RPMI7951 (cell line): ENCODE measurements at regions not wholly inside any gene's neighbourhood (a gene's known extent, or its start where the extent isn't known, plus 50 kb on each side); places are given as distances from the start of the nearest gene placed in this dataset.
"Not testable (repeated sequence)": the region's sequence is repeated elsewhere in the genome, so short reads cannot be mapped to it uniquely, and the experiment has no call there.

ENCODE experiments used
- DNase-seq: peaks from one replicate; pipeline ENCODE4 v3.0.0-alpha.2; 2012; ENCODE audit warnings: low read depth

DNA sequence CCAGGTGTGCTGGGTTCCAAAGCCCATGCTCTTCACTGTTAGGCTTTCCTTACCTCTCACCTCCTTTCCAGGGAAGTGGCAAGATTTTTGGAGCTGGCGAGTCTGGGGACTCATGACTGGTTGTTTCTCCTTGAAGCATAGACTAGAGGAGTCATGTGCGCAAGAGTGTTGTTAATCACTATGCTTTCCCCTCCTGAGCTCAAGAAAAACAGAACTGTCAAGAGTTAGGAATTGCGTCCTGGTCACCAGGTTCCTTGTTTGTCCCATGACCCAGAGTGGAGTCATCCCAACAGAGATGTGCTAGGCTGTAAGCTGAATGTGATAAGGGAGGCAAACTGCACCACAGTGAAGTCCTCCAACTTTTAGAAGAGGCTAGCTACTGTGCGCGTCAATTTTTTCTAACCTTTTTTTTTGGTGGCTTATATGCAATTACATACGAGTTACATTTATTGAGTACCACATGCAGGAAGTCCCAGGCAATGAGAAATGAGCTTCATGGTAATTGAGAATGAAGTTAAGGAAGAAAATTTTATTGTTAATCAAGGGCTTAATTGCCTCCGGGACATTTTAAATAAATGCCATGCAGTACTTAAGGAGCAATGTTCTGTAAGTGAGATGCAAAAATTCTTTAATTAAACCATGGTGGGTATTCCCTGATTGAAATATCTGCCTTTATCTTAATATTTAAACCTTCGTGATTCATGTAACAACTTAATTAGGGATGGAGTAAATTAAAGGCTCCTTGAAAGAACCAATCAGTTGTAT, 233.9 kb downstream of the ZIC5 start:
- DNase-seq = no peak

DNA sequence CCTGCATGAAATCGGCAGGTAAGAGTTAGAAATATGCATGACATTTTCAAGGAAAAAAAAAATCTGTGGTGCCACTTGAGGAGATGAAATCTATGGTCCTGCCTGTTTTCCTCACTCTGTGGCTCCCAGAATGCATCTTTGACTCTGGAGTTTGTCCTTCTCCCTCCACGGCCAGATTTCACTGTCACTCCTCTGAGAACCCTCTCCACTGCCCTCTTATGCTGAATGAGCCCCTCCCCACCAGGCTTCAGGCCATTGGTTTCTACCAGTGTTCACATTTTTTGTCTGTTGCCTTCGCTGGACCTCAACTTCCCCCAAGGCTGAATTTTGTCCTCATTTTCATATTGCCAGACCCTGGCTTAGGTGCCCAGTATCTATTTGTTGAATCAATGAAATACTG, 235.0 kb downstream of the ZIC5 start:
- no peak for DNase-seq

DNA sequence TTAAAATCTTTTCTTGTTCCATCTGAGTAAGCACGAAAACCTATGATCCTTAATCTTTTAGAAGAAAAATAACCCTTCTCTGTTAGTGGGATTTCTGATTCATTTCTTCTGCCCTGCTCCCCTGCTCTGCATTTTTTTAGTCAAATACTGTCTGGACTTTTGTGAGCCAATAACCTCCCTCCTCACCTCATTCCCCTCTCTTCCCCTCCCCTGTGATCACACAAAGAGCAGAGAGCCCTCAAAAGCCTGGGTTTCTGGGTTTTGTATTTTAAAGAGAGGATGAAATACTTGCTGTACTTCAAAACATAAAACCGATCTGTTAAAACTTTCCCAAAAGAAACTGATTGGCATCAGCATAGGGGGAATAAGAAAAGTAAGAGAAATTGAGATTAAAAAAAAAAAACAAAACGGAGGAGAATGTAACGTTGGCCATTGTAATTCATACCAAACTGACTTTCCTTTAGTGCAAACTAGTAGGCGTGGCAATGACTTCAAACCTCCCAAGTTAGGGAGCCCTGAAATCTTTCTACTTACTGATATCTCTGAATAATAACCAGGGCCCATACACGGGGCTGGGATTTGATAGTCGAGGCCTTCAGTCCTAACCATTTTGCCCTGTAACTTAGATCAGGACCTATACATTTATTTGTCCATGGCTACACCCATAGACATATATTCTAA, 232.9 kb downstream of the TM9SF2 start:
- DNase-seq = no peak

DNA sequence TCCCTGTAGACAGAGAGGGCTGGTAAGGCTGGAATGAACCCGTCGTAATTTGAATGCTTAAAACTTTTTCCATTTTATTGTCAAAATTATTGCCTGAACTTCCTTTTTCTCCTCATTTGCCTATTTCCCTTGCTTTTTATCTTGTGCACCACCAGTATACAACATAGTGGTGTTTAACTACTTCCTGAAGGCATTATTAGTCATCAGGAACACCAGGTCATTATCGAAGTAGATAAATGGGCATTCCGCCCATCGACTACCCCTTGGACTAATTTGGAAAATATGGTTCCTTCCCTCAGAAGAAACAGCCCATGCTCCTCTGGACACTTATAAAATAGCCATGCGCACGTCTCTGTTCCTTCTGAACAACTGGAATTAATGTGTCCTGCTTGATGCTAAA, 232.1 kb downstream of the TM9SF2 start:
- DNase-seq = no peak

DNA sequence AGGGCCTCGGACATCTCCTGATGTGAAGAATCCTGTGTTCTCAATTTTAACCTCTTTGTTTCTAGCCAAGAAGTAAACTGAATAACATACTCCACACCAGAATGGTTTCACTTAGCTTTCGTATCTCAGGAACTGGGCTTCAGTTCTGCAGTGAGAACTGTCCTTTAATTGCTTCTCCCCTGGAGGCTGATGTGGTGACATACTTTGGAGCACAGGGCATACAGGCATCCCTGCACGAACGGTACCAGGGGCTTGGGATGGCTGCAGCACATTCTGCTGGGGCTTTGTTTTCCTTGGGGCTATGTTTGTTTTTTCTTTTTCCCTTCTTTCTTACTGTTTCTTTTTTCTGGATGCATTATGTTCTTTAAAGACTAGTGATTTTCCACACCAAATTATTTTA, 230.5 kb downstream of the TM9SF2 start:
- DNase-seq = no peak

DNA sequence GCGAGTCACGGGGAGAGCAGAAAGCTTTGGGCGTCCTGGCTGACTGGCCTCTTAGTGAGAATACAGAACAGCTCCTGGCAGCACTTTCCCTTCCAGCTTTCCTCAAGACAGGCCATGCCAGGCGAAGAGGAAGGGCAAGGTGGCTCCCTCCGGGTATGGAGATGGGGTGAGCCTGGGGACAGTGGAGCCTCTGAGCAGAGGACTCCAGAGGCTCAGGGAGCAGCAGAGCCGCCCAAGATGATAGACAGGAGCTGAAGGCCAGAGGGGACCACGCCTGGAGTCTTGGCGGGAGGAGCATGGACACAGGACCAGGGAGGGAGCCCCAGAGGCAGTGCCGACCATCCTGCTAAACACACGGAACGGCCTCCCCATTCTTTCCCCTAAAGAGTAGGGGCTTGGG, 229.1 kb downstream of the TM9SF2 start:
- DNase-seq = no peak

DNA sequence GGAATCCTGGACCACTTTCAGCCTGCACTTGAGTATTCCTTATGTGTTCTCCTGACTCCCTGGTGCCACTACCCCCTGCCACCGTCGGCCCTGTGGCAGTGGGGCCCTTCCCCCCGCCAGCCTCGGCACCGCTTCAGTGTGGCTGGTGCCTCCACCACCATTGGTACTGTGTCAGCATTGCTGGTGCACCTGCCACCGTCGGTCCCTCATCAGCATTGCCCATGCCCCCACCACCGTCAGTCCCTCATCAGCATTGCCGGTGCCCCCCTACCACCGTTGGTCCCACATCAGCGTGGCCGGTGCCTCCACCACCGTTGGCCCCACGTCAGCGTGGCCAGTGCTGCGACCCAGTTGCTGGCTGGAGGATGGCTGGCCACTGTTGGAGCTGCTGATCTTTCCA, 228.5 kb downstream of the TM9SF2 start:
- DNase-seq = no peak

DNA sequence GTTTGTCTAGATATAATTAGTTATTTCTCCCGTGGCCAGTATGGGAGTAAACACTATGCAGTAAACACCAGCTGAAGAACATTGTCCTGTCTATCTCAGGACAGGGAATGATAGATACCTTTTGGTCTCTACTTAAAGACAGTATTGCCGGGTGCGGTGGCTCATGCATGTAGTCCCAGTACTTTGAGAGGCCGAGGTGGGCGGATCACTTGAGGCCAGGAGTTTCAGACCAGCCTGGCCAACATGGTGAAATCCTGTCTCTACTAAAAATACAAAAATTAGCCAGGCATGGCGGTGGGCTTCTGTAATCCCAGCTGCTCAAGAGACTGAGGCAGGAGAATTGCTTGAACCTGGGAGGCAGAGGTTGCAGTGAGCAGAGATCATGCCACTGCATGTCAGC, 226.4 kb downstream of the TM9SF2 start:
- not testable (repeated sequence) for DNase-seq

DNA sequence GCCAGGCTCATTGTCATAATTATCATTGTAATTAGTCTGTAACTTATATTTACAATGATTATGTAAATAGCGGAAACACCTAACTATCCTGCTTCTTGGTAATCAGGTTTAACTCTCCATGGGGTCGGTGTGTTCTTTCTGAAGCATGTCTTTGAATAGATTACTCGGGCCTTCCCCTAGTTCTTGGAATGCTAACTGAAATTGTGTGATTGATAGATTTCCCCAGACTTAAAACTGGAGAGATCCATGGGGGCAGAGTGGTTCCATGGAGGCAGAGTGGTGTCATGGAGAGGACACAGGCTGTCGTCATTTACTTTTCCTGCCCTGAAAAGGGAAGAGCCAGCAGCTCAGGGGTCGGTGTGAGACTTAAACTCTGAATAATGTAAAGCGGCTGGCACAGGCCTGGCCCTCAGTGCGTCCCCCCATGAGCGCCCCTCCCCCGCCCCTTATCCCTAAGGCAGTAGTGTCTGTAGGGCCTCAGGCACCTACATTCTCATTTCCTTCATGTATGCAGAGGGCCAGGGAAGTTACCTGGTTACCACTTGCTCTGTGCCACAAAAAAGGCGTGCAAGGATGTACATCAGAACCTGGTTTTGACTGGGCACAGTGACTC, 225.1 kb downstream of the TM9SF2 start:
- DNase-seq = no peak

DNA sequence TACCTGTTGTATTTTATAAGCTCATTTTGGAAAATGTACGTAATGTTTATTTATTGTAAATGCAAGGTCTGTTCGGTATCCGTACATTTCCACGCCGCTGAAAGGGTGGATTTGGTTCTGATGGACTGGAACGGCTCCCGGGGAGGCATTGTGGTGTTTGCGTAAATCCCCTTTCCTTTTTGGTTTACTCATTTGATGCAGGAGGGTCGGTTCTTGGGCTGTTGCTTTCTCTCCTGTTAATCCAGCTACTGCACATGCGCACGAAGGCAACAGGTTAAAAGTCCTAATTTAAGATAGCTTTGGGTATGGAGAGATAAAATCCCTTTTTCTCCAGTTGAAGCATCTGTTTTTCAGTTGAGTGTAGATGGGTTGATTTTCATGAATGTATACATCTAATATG, 224.4 kb downstream of the TM9SF2 start:
- no peak for DNase-seq

DNA sequence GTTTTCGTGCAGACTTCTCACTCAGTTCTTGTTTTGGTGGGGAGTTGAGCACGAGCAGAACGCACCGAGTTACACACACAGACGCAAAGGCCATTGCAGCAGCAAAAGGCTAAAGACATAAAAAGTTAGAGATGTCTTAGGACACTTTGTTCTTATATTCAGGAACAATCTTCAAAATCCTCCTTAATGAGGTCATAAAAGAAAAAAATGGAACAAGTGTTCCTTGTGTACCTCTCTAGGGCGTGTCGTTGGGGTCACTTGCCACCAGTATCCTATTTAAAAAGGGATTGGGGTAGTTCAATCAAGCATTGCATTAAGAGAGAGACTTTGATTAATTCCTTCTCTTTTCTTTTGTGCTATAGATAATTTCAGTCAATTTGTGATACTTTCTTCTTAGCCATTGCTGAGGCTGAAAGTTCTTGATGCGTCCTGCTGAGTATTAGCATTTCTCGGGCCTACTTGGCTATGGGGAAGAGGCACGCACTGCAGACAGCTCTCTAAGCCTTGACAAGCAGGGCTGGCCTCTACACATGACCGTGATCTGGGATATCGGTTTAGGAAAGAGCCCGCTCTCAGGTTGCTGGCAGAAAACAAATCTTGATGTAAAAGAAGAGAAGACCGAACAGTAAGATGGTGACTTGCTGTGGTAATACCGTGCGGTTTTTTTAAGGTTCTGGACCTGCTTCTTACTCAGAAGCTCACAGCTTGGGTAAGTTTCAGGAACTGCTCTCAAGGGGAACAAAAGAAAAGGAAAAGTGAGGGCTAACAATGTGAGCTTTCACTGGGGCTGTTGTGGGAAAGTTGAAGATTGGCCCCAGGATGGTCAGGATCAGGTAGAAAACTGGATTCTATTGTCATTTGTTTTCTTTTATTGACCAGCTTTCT, 223.6 kb downstream of the TM9SF2 start:
- no peak for DNase-seq

DNA sequence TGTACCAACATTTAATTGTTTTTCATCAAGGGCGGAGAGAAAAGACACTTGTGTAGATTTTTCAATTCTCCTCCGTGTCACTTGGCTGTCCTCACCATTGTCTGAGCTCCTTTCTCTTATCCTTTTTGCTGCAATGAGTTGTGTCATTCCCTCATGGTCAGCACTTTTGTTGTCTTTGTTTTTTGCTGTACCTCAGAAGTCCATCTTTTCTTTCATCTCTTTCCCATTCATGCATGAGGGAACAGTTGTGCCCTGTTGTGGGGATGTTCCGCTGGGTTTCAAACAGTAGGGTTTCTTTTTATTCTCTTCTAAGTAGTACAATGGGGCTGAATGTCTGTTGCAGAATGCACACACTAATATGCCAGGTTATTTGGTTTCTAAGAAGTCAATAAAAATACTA, 222.6 kb downstream of the TM9SF2 start:
- DNase-seq = no peak

DNA sequence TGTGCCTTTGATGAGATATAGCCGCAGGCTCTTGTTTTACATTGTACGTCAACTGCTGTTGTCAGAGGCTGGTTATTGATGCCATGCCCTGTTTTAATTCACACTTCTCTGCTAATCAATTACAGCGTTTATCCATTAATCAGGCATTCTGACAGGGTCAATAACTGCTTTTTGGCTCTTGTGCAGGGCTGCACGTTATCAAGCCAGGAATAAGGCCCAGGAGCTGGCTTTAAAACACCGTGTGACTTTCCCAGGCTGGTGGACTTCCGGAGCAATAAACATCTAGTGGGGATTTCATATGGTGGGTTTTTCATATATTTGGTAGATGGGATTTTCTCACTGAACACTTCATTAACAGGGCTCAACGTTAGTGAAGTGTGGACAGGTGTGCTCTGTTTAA, 221.7 kb downstream of the TM9SF2 start:
- DNase-seq = no peak

DNA sequence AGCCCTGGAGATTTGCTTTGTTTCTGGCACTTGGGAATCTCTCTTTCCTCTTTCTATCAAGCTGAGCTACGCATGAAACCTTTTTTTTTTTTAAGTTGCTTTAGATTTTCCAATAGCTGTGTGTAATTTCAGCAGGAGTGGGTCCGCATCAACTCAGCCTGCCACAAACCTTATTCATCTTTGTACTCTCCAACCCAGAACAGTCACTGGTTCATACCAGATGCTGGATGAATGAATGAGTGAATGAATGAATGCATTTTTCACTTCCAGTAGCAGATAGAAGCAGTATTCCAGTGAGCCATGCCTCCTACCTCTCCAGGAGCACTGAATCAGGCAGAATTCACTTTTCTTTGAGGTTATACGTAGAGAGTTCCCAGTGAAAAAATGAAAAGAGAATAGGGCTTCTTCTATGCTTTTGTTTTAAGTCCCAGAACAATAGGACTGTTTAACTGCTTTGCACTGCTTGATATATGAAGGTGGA, 221.1 kb downstream of the TM9SF2 start:
- no peak for DNase-seq

DNA sequence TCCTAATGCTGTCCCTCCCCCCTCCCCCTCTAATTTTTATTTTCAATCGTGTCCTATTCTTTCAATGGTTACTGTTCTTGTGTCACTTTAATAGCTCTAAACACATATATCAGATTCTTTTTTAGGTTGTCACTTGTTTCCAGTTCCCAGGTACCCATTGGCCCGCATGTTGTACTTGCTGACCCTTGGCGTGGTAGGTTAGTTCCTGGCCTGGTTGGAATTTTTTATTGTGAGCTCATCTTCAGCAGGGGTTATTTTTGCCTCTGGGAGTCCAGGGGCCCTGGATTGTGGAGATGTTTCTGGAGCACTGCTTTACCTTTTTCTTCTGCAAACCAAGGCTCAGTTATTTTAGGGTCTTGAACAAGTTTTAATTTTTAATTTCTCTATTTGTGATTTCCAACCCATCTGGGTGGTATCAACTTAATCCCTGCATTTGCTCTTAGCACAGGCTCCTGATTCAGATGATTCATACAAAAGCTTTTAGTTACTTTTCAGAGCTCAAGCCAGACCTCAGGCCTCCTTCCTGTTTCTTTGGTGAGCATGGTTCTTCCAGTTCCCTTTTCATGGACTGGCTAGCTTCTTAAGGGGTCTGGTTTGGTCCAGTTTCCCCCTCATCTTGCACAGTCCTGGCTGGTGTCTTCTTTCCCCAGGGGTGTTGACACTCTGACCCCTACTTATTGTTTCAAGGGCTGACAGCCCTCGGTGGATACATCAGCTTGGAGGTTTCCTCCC, 220.5 kb downstream of the TM9SF2 start:
- DNase-seq = no peak

DNA sequence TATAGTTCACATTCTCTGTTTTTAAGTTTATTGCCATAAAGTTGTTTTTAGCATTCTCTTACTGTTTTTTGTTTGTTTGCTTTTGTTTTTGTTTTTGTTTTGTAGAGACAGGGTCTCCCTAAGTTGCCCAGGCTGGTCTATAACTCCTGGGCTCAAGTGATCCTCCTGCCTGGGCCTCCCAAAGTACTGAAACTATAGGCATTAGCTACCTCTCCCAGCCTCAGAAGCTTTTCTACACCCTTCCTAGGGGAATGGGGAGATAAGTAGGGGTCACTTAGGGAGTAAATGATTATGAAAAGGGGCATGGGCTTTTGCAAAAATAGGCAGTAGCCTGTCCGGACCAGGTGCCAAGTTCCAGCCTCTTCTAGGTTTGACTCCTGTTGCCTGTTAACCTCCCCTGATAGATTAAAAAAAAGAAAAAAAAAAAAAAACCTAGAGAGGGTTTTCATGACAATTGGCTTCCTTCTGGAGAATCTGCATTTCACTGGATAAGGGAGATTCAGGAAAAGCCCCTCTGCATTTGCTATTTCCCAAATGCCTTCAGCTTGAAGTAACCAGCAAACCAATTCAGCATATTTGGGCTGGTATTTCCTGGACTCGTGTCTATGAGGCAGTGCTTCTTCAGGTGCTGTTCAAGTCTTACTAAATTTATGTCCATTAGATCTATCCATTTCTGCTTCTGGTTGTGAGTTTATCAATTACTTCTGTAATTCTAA, 216.8 kb downstream of the TM9SF2 start:
- DNase-seq = no peak

DNA sequence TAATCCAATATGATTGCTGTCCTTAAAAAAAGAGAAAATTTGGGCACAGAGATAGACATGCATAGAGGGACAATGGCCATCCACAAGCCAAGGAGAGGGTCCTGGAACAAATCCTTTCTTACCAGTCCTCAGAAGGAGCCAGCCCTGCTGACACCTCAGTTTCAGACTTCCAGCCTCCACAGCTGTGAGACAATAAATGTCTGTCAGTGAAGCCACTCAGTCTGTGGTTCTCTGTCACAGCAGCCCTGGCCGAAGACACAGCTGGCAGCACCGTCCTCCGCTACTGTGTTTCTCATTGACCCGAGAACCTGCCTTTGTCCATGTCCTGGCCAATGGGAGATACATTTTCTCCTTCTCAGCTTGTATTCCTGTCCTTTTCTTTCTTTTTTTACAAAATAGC, 207.9 kb downstream of the TM9SF2 start:
- no peak for DNase-seq

DNA sequence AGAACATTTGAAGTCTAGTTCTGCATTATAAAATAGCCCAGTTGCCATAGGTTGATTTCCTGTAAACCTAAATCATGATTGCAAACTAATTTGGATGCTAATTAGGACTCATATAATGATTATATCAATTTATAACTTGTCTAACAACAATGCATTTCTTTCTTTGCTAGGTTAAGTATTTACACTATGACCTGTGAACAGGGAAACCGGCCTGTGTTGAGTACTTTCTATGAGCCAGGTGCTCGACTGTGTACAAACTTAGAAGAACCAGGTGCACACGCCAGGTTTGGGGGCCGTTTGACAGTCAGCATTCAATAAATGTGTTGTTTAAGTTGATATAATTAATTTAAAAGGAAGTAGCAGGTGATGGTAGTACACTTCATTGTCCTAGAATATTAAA, 203.1 kb downstream of the TM9SF2 start:
- no peak for DNase-seq

DNA sequence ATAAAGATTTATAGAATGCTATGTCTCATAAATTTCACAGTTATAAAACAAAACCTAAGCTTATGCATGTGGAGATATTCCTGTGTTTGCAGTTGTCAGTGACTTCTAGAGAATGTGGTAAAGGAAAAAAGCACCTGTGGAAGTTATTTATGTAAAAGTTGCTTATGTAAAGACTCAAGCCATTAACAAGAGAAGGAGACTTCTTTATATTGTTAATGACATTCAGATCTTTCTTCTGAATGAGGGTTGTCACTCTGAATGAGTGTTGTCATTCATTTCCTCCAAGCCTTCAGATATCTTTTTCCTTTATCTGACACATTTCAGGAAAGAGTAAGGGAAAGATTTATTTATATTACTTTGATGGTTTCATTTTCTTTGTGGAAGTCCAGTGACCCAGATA, 202.6 kb downstream of the TM9SF2 start:
- DNase-seq = no peak

DNA sequence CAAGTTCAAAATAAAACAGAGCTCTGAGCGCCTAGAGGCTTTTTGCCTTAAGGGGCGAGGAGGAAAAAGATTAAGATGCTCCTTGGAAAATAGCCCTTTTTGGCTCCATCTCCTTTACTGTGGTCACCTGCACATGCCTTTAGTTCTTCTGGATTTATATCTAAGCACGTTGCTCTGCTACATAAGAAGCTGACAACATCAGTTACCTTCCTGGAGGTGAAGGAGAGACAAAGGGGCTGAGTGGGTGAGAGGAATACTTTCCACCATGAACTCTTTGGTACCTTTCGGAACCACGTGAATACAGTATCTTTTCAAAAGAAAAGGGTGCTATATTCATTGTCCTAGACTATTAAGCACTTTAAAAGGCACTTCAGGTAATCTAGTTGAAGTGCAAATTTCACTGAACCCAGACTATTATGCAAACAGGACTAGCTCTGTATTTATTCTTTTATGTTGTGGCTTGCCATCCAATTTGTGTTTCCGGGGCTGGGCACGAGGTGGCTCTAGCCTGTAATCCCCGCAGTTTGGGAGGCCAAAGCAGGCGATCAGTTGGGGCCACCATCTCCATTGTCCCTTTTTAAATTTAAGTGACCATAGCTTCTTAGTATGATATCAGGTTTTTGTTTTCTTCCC, 201.5 kb downstream of the TM9SF2 start:
- DNase-seq = no peak
